ENCODE measurements at regions not wholly inside any gene's neighbourhood (a gene's known extent, or its start where the extent isn't known, plus 50 kb on each side); places are given as distances from the start of the nearest gene placed in this dataset.

DNA sequence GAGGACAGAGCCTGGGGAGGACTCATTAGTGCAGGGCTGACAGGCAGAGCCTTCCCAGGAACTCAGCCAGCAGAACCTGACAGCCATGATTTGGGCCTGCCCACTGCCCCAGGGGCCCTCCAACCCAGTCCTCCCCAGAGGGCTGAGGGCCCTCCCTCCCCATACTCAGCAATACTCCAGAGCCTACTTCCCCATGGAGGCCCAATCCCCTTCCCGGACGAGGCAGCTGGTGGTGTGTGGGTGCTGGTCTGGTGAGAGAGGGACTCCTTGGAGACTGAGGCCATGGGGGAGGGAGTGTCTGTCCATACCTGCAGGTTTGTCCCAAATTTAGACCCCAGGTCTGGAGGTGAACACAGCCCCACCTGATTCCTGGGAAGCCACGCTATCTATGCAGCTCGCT is 120.9 kb upstream of the MLN start:
- no peak for DNase-seq (ENCODE audit: low read depth in 3 of 3, low spot score in 2 of 3)

DNA sequence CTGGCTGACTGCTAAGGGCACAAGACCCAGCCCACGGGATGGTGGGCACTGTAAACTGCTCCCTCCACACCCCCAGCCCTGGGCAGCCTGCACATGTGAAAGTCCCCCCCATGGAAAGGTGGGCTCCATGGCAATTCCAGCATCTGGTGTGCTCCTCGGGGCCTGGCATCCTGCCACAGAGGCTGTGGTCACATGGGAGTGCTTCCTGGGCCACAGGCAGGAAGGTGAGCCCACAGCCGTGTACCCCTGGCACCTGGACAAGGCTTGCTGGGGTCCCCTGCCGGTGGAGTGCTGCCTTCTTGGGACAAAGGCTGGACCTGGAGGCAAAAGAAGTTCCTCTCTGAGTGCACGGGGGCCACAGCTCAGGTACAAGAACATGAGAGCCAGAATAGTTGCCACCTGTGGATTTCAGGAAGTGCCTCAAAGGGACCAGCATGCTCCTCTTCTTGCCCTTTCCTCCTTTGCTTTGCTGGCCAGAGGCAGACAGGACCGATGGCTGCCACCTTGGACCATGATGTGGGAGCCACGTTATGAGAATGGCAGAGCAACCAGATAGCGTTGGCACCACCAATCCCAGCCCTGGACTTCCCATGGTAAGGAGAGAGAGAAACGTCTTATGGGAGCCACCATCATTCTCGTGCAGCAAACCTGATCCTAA is 120.2 kb upstream of the MLN start:
- no peak for DNase-seq (ENCODE audit: low read depth in 3 of 3, low spot score in 2 of 3)

DNA sequence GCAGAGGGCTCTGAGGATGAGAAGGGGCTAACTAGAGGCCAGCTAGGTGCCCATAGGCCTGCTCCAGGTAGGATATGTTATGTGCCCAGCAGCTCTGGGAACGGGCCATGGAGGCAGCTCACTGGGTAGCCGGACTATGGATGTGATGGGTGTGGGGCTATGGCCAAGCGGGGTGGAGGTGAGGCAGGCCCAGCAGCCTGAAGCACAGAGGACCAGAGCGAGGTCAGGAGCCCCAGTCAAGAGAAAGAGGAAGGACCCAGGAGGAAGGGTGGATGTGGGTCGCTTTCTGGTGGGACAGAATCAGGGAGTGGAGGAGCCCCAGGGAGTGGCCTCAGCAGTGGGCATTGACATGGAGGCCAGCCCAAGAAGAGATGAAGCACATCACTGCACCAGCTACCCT is 117.9 kb upstream of the MLN start:
- no peak for DNase-seq (ENCODE audit: low read depth in 3 of 3, low spot score in 2 of 3)

DNA sequence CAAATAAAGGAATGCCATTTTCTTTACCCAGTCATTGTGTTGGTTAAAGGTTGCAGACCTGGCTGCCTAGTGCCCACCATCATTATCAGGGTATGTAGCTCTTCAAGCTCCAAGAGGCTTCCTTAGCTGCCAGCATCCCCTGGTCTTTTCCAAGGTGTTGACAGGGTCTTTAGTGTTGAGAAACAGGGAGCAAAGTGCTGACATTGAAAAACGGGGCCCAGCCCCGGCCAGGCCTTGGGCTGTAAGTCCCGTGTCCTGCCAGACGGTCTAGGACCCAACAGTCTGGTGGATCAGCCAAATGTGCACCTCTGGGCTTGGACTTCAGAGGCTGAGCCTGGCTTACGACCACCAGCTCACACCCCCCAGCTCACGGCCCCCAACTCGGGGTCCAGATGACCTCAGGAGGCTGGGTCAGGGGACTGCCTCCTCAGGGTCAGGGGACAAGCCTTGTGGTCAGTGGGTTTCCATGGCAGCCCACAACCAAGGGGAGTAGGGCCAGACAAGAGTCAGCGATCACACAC is 114.4 kb upstream of the MLN start:
- no peak for DNase-seq (ENCODE audit: low read depth in 3 of 3, low spot score in 2 of 3)

DNA sequence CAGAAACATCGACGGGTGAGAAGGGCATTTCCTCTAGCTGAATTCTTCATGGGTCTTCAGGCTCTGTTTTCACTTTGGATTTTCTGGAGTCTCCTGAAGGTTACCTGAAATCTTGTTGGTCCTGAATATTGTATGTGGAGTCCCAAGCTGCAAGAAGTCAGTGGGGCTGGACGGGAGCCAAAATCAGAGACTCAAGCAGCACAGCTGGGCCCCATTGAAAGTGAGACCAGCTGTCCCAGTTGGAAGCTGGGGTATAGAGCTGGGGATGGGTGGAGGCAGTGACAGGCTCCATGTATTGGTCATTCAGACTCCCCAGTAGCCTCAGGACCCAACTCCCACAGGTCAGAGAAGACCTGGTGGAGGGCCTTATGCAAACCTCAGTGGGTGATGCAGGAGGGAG is 111.3 kb upstream of the MLN start:
- DNase-seq (ENCODE audit: low read depth in 3 of 3, low spot score in 2 of 3), result no peak

DNA sequence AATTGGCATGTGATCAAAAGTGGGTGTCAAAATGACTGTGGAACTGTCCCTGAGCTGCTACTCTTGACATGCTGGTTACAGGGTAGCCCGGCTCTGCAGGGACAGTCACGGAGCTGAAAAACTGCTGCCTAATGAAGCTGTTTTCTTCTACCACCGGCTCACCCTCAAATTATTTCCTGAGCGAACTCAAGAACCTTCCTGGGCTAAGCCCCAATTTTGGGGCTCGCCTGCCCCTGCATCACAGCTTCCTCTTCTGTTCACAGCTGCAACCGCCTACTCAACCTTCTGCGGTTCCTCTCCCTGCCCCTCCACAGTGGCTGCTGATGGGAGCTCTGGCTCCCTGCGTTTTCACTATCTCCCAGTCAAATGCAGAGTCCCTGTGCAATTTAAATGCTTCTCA is 110.8 kb upstream of the MLN start:
- DNase-seq (ENCODE audit: low read depth in 3 of 3, low spot score in 2 of 3), result no peak

DNA sequence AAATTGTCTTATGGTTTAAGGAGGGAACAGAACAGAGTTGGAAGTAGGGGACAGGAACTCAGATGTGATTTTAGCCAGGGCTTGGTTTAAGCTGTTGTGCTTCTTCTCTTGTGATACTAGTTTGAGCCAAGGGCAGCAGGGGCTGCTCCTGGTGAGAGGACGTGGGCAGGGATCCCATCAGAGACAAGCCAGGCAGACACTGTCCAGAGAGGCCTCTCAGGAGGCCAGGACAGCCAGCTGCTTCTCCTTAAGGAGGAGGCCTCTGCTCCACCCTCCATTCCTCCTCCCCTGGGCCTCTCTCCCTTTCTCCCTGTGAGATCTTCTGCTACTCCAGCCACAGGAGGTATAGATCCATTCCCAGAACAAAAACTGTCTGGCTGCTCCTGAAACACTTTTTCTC is 108.4 kb upstream of the MLN start:
- no peak for DNase-seq (ENCODE audit: low read depth in 3 of 3, low spot score in 2 of 3)

DNA sequence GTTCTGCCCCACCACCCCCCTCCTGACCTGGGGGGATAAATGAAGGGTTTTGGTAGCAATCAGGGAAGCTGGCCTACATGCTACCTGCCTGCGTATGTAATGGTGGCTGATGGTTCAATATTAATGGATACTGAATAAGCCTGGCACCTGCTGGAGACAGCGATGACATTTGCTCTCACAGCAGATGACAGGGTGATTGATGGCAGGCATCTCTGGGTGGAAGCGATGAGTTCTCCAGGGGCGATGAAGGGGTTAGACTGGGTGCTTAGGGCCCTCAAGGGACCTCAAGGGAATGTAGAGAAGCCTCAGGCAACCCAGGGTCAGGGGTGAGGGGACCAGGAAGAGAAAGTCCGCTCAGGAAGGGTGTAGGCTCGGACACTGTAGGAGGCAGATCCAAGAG is 107.7 kb upstream of the MLN start:
- no peak for DNase-seq (ENCODE audit: low read depth in 3 of 3, low spot score in 2 of 3)

DNA sequence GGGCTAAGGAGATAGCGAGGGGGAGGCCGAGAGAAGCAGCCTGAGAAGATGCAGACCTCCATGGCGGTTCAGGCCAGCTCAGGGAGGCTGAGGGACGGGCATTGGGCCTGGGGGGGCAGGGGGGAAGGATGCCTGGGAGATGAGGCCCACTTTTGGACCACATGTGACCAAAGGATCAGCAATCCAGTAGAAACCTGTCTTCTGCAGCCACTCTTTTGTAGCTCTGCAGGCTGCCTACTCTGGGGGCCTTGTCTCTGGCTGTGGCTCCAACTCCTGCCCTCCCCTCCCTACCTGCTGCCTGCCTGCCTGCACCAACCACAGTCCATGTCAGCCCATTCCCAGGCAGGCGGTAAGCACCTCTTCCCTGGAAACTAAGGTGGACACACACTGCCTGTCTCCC is 106.8 kb upstream of the MLN start:
- no peak for DNase-seq (ENCODE audit: low read depth in 3 of 3, low spot score in 2 of 3)

DNA sequence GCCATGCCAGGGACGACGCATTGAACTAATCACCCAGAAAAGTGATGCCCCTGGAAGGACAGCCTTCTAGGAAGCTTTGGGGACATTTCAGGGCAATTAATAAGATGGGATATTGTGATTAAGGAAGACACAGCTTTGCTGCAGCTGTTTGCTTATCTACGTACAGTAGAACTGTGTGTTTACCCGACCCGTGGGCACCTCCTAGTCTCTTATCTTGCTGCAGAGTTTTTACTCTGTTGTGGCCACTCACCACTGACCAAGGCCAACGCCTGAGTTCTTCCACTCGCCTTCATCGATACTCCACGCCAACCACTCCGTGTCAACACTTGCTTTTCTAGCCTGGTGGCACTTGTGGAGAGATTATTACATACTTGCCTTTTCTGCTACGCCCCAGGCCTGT is 105.9 kb upstream of the MLN start:
- no peak for DNase-seq (ENCODE audit: low read depth in 3 of 3, low spot score in 2 of 3)

DNA sequence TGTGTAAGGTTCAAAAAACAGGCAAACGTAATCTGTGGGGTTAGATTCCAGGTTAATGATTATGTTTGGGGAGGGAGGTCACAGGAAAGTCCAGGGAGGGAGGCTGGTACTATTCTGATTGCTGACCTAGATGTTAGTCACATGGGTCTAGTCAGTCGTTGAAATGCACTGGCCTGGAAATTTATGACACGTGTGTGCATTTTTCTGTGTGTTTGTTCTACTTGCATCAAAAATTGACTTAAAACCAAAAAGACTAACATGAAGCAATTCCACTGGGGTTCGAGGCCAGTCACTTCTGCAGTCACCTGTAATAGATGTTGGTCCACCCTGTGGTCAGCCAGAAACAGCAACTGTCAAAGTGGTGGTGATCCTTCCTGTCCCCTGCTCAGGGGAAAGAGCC is 104.2 kb upstream of the MLN start:
- no peak for DNase-seq (ENCODE audit: low read depth in 3 of 3, low spot score in 2 of 3)

DNA sequence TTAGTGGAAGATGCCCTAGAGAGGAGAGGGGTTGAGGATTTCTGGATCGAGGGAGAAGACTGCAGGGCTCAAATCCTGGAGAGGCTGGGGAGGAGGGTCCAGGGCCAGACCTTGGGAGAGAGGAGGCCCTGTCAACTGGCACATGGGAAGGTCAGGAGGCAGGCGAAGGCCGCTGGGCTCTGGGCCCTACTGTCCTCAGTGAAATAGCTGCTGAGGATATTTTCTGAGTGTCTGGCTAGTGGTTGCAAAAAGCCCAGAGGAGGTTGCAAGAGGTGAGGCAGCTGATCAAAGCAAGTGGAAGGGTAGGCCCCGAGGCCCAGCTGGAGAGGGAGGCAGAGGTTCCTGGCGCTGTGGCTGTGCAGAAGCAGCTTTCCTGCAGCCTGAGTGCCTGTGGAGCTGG is 103.4 kb upstream of the MLN start:
- no peak for DNase-seq (ENCODE audit: low read depth in 3 of 3, low spot score in 2 of 3)

DNA sequence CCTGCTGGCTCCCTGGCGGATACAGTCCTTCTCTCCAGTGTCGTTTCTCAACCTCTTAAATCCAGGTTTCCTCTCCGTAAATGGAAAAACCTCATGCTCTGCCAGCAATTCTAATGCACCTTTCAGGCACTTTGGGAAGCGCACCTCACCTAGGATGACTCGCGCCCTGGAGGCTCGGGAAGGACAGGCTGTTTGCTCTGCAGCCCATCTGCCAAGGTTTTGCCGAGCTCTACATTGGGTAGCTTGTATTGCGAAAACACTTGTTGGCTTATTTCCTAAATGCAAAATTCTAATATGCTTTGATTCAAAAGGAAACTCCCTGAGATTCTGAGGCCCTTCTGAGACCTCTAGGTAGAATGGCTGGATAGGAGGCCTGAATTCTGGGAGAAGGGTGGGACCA is 102.6 kb upstream of the MLN start:
- DNase-seq (ENCODE audit: low read depth in 3 of 3, low spot score in 2 of 3), result no peak

DNA sequence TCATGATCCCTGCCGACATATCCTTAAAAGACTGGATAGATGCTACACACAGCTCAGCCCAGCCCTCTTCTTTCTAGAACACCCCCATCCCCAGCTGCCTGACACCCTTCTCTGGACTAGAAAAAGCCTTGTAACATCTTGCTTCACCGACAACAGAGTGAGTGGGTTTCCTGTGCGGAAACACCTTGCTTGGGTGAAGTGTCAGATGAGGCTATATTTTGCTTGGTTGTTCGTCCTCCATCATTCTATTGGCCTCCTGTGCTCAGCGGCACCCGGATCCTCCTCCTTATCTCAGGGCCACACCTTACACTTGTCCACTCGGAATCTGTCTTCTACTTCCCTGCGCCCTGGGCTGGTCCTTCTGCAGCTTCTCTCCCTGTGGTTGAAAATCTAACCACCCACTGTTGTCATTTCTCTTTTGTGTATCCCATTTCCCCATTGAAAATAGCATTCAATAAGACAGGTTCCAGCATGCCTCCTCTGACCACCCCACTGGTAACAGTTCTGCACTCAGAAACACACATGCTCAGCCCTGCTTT is 101.3 kb upstream of the MLN start:
- no peak for DNase-seq (ENCODE audit: low read depth in 3 of 3, low spot score in 2 of 3)

DNA sequence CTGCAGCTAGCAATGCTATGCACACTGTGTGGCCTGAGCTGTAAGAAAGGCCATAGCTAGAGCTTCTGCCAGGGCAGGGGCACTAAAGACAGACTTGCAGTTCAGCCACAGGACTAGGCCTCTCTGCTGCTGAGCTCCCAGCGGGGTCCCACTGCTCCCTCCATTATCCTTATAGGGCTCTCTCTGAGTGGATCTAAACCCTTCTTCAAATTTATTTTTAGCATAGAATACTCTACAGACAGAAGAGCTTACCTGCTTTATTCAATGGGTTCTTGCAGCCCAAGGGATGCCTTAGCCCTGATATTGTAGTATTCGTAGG is 100.9 kb upstream of the MLN start:
- DNase-seq (ENCODE audit: low read depth in 3 of 3, low spot score in 2 of 3), result no peak

DNA sequence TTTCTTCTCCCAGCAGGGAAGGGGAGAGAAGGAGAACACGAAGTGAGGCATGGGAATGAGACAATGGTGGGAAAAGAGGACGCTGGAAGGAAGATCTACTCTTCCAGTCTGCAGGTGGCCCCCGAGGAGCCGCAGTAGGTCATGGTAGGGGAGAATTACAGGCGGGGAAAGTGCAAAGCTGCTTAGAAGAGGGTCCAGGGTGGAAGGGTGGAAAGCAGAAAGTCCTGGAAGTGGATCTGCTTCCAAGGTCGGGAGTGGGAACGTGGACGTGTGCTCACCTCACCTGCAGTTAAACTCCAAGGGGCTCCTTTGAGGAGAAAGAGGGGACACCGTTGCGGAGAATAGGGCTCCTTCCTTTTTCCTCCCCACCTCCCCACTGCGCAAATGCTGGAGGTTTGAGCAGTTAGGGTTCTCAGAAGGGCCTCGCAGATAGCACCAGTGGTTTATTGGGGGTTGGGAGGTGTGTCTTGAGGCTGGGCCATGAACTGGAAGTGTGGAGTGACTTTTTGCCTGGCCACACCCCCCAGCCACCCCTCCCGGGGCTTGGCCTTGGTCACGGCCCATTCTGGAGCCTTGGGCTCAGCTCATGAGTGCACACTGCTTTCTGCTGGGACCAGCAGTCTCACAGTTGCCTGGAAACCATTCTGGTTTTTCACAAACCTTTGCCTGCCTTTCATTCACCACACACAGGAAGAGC is 100.4 kb upstream of the MLN start:
- no peak for DNase-seq (ENCODE audit: low read depth in 3 of 3, low spot score in 2 of 3)

DNA sequence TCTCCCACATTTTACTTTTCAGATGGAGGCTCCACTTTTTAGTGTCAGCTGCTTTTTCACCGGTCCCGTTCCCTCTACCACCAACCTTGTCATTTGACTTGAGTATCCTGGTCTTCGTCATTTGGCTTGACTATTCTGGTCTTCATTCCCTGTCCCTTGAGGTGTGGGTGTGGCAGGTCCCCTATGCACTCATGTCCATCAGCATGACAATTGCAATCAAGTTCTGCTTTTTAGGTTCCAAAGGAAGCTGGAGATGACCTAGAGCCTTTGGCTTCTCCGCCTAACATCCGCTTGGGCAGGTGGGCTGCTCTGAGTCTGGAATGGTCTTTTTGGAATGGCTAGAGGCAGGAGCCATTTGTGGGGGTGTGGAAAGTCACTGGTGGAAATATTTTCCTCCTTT is 99.8 kb upstream of the MLN start:
- DNase-seq (ENCODE audit: low read depth in 3 of 3, low spot score in 2 of 3), result no peak

DNA sequence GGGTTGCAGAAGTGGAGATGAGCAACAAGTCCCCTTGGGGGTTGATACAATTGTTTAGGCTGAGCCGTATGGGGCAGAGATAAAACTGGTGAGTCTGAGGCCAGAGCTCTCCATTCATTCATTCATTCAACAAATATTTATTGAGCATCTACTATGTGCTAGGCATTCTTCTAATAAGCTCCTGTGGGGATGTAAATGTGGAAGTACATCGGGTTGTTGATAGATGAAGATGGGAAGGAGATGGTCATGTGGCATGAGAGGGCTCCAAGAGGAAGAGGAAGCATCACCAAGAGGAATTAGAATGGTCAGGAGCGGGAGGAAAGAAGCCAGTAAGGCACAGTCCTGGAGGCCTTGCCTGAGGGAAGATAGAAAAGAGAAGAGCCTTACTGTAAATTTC is 98.7 kb upstream of the MLN start:
- no peak for DNase-seq (ENCODE audit: low read depth in 3 of 3, low spot score in 2 of 3)

DNA sequence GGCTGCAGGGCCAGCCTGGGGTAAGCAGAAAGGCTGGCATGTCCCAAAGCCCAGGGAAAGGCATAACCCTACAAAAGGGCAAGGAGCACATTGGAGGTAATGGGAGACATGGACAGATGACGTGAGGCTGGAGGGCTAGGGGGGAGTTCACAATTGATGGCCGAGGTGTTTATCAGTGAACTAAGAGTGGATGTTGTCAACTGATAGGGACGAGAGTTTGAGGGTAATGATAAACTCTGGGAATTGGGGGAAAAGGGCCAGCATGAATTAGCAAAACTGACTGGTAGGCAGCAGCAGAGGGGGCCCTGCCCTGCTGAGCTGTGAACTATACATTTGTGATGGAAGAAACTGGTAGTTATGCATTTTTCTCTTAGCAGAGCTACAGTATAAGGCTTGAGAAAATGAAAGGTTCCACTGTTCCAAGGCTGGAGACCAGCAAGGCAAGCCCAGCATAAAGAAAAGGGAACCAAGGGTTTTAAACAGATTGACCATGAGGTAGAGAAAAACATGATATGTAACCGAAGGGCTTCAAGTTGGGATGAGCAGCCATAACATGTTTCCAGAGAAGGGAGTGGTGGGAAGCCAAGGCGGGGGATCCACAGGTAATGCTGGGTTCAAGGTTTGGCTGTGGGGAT is 98.1 kb upstream of the MLN start:
- no peak for DNase-seq (ENCODE audit: low read depth in 3 of 3, low spot score in 2 of 3)

DNA sequence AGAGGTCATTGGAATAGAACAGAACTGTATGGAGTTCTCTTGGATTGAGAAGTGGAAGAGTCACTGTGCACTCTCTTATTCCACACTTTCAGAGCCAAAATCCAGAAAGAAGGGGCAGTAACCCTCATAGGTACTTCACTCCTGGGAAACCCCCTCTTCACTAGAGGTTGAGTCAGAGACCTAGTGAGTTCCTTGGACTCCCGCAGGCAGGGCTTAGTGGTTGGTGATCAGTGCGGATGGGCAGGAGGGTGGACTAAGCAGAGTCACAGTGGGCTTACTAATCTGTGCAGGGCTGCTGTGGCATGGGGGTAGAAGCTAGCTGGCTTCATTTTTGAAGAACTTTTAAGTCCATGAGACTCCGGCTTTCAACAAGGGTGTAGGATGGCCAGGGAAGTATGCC is 95.0 kb upstream of the MLN start:
- no peak for DNase-seq (ENCODE audit: low read depth in 3 of 3, low spot score in 2 of 3)

DNA sequence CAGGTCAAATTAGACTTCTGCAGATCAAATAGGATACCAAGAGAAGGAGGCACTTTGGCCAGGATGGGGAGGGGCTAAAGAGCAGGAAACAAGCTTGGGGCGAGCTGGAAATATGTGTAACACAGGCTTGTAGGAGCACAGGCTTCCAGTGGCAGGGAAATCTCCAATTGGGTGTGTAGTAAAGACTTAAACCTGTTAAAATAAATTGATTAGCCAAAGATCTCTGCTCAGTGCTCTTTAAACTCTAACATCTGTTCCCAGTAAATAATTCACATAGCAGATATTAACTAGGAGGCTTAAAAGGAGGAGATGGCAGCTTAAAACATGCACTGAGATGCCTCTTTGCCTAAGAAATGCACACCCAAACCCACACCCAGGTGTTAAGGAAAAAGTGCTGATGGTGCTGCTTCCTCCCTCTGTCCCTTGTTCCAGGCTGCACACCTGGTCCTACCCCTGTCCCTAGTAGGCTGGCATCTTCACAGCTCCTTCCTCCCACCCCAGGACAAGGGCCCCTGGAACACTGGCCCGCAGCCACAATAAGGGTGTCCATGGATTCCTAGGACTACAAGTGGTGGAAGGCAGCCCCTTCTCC is 93.5 kb upstream of the MLN start:
- DNase-seq (ENCODE audit: low read depth in 3 of 3, low spot score in 2 of 3), result no peak
